Endothelial cell of umbilical vein (primary cell): ENCODE measurements at regions not wholly inside any gene's neighbourhood (a gene's known extent, or its start where the extent isn't known, plus 50 kb on each side); places are given as distances from the start of the nearest gene placed in this dataset.

Experiments used
- EZH2 ChIP-seq: IDR thresholded peaks from 2 replicates; pipeline ENCODE4 v1.6.1; 2012; ENCODE audit warnings: borderline replicate concordance, low read depth, mild to moderate bottlenecking, moderate library complexity, low read length, inconsistent platforms; ENCODE audit not compliant: severe bottlenecking
- FOS ChIP-seq: IDR thresholded peaks from 2 replicates; pipeline ENCODE4 v1.6.1; 2011; ENCODE audit warnings: mild to moderate bottlenecking, low read length, moderate library complexity, borderline replicate concordance; ENCODE audit not compliant: insufficient read depth
- GATA2 ChIP-seq: IDR thresholded peaks from 2 replicates; pipeline ENCODE4 v1.7.0; 2011; ENCODE audit warnings: low read depth, mild to moderate bottlenecking, moderate library complexity, mixed read lengths, low read length; ENCODE audit not compliant: insufficient read length, insufficient read depth
- JUN ChIP-seq: IDR thresholded peaks from 2 replicates; pipeline ENCODE4 v1.6.1; 2011; ENCODE audit warnings: borderline replicate concordance, low read depth; ENCODE audit not compliant: insufficient read length, insufficient read depth
- MYC ChIP-seq: IDR thresholded peaks from one replicate; pipeline ENCODE4 v1.6.1; 2011; ENCODE audit warnings: mild to moderate bottlenecking, low read depth, low read length
- POLR2A ChIP-seq: IDR thresholded peaks from 2 replicates; pipeline ENCODE4 v1.6.1; 2012; ENCODE audit warnings: low read depth, mild to moderate bottlenecking, control low read depth, low read length
- POLR2AphosphoS5 ChIP-seq: IDR thresholded peaks from 2 replicates; pipeline ENCODE4 v1.6.1; 2012; ENCODE audit warnings: low read depth, mild to moderate bottlenecking, control low read depth, low read length, moderate library complexity; ENCODE audit not compliant: insufficient read depth
- TF ChIP-seq, protein P1 (sequence below), 2 donors: IDR thresholded peaks; 1 replicate in 1 of 2; 2 replicates in 1 of 2; pipeline ENCODE4 v1.5.1; 2011; ENCODE audit warnings: low read length in 2 of 2, mild to moderate bottlenecking in 2 of 2, moderate library complexity in 2 of 2, control low read depth in 1 of 2, inconsistent platforms in 1 of 2, low read depth in 1 of 2; ENCODE audit not compliant: insufficient read depth in 1 of 2; ENCODE audit errors: extremely low read depth in 1 of 2
- TF ChIP-seq, protein P2 (sequence below): IDR thresholded peaks from 2 replicates; pipeline ENCODE4 v1.6.1; 2011; ENCODE audit not compliant: insufficient read depth, insufficient read length

DNA sequence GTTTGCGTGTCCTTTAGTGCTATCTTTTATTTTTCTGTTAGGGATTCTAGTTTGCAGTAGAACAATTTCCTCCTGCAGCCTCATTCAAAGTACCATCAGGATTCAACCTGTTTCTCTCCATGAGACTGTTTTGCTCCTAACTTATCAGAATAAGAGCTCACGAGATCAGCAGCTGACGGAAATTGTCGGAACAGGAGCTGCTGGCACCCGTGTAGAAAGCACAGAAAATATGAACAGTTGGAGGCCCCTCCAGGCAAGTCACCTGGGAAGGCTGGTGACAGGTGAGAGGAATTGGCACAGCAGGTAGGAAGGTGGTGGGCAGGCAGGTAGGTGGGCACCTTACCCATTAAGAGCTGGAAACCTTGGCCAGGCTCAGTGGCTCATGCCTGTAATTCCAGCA lies 368.6 kb downstream of the CDH26 start:
- TF ChIP-seq, protein P1, sequence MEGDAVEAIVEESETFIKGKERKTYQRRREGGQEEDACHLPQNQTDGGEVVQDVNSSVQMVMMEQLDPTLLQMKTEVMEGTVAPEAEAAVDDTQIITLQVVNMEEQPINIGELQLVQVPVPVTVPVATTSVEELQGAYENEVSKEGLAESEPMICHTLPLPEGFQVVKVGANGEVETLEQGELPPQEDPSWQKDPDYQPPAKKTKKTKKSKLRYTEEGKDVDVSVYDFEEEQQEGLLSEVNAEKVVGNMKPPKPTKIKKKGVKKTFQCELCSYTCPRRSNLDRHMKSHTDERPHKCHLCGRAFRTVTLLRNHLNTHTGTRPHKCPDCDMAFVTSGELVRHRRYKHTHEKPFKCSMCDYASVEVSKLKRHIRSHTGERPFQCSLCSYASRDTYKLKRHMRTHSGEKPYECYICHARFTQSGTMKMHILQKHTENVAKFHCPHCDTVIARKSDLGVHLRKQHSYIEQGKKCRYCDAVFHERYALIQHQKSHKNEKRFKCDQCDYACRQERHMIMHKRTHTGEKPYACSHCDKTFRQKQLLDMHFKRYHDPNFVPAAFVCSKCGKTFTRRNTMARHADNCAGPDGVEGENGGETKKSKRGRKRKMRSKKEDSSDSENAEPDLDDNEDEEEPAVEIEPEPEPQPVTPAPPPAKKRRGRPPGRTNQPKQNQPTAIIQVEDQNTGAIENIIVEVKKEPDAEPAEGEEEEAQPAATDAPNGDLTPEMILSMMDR (IDR thresholded peaks at IDR 0.05; ENCODE audit: extremely low read depth in 1 of 2, insufficient read depth in 1 of 2, low read depth in 1 of 2, low read length in 2 of 2): no peak
- TF ChIP-seq EZH2: no peak
- TF ChIP-seq POLR2AphosphoS5: no peak
- no peak for TF ChIP-seq POLR2A
- TF ChIP-seq MYC: no peak
- TF ChIP-seq, protein P2, sequence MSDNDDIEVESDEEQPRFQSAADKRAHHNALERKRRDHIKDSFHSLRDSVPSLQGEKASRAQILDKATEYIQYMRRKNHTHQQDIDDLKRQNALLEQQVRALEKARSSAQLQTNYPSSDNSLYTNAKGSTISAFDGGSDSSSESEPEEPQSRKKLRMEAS: no peak
- no peak for TF ChIP-seq JUN
- no peak for TF ChIP-seq FOS
- TF ChIP-seq GATA2: no peak
